Breast epithelium (tissue), 4 donors: ENCODE measurements at regions not wholly inside any gene's neighbourhood (a gene's known extent, or its start where the extent isn't known, plus 50 kb on each side); places are given as distances from the start of the nearest gene placed in this dataset.

Experiments
- DNase-seq, 2 donors: peaks; one replicate each; pipeline ENCODE4 v3.0.0-alpha.2; 2019; ENCODE audit warnings: low spot score in 2 of 2
- H3K27ac ChIP-seq, 2 donors: fragments of 200-600 bp; sonication (generic) in 1 of 2; one replicate each; pipeline ENCODE4 v1.5.1; 2016 to 2019; ENCODE audit warnings: mild to moderate bottlenecking in 1 of 2
- H3K27me3 ChIP-seq, 2 donors: fragments of 200-600 bp; sonication (generic) in 1 of 2; one replicate each; pipeline versions ENCODE4 v1.5.1 to v1.6.0; 2017 to 2019; ENCODE audit warnings: control low read depth in 1 of 2, mild to moderate bottlenecking in 1 of 2
- H3K36me3 ChIP-seq: fragments of 200-600 bp; one replicate; pipeline ENCODE4 v1.5.1; 2019
- H3K4me1 ChIP-seq, 2 donors: fragments of 200-600 bp; sonication (generic); one replicate each; pipeline ENCODE4 v1.5.1; 2016 to 2019; ENCODE audit warnings: control low read depth in 1 of 2
- H3K4me3 ChIP-seq, 3 donors: fragments of 200-600 bp; sonication (generic); 1 replicate in 2 of 3; 2 replicates in 1 of 3; pipeline ENCODE4 v1.5.1; 2016 to 2019; ENCODE audit warnings: mild to moderate bottlenecking in 3 of 3, moderate library complexity in 2 of 3
- H3K9me3 ChIP-seq, 2 donors: fragments of 200-600 bp; sonication (generic) in 1 of 2; one replicate each; pipeline ENCODE4 v1.5.1; 2016 to 2019; ENCODE audit warnings: control low read depth in 1 of 2
- CTCF ChIP-seq, 3 donors: fragments of 450-650 bp; IDR thresholded peaks; one replicate each; pipeline ENCODE4 v1.5.1; 2016 to 2017; ENCODE audit warnings: antibody characterized with exemption in 3 of 3, mild to moderate bottlenecking in 3 of 3, moderate library complexity in 3 of 3
- POLR2A ChIP-seq: fragments of 450-650 bp; IDR thresholded peaks from one replicate; pipeline ENCODE4 v1.6.1; 2016; ENCODE audit warnings: antibody characterized with exemption, mild to moderate bottlenecking, moderate library complexity
- POLR2AphosphoS5 ChIP-seq, 3 donors: sonication (generic); formaldehyde crosslinking; IDR thresholded peaks; one replicate each; pipeline ENCODE4 v1.6.1; 2017; ENCODE audit warnings: antibody characterized with exemption in 3 of 3
- intact Hi-C: fragments of 100-400 bp; cut with DNase I; formaldehyde crosslinking; loops from one replicate; pipeline ENCODE4 v1.15.1; 2023; ENCODE audit warnings: low total_unique reads

GRCh38 chr1:222953585-222953984 lies 138.7 kb downstream of the DISP1 start:
- H3K4me3 ChIP-seq = no peak overlapping the region
- no peaks in the 10 kb centered on the region for H3K4me1 ChIP-seq
- no peaks in the 10 kb centered on the region for H3K9me3 ChIP-seq
- no peak overlapping the region for H3K27ac ChIP-seq
- intact Hi-C loops = no loop called here
- no peaks in the 10 kb centered on the region for H3K27me3 ChIP-seq
- DNase-seq = no peak
- H3K36me3 ChIP-seq = no peaks in the 10 kb centered on the region
- no peak for TF ChIP-seq CTCF (IDR thresholded peaks at IDR 0.05)
- no peak for TF ChIP-seq POLR2A
- TF ChIP-seq POLR2AphosphoS5 (IDR thresholded peaks at IDR 0.05) = no peak

GRCh38 chr1:222955964-222956363 lies 141.1 kb downstream of the DISP1 start:
- Histone ChIP-seq H3K9me3 (no peaks in the 10 kb centered on the region), H3K27me3 (no peaks in the 10 kb centered on the region), H3K4me3 (no peak overlapping the region), H3K27ac (no peak overlapping the region), H3K36me3 (no peaks in the 10 kb centered on the region), H3K4me1 (no peaks in the 10 kb centered on the region)
- DNase-seq = no peak
- intact Hi-C loops = no loop called here
- TF ChIP-seq POLR2A (no peak), CTCF (IDR thresholded peaks at IDR 0.05) (no peak), POLR2AphosphoS5 (IDR thresholded peaks at IDR 0.05) (no peak)

GRCh38 chr1:222956601-222957000 lies 141.8 kb downstream of the DISP1 start:
- no peak for DNase-seq
- no peaks in the 10 kb centered on the region for H3K4me1 ChIP-seq
- no peaks in the 10 kb centered on the region for H3K27me3 ChIP-seq
- H3K4me3 ChIP-seq = no peak overlapping the region
- TF ChIP-seq POLR2A (no peak), POLR2AphosphoS5 (IDR thresholded peaks at IDR 0.05) (no peak)
- intact Hi-C loops = no loop called here
- H3K27ac ChIP-seq = no peak overlapping the region
- H3K9me3 ChIP-seq = no peaks in the 10 kb centered on the region
- H3K36me3 ChIP-seq = no peaks in the 10 kb centered on the region

GRCh38 chr1:222967466-222968240 lies 152.8 kb downstream of the DISP1 start:
- Histone ChIP-seq H3K36me3 (no peaks in the 10 kb centered on the region), H3K9me3 (no peaks in the 10 kb centered on the region), H3K27ac (no peak overlapping the region), H3K27me3 (no peaks in the 10 kb centered on the region), H3K4me3 (no peak overlapping the region), H3K4me1 (no peaks in the 10 kb centered on the region)
- no peak for TF ChIP-seq CTCF (IDR thresholded peaks at IDR 0.05)
- no peak for TF ChIP-seq POLR2AphosphoS5 (IDR thresholded peaks at IDR 0.05)
- no peak for TF ChIP-seq POLR2A
- DNase-seq = no peak
- intact Hi-C loops = no loop called here

- Histone ChIP-seq H3K4me3 (no peak overlapping the region), H3K4me1 (no peaks in the 10 kb centered on the region), H3K9me3 (no peaks in the 10 kb centered on the region), H3K27ac (no peak overlapping the region), H3K27me3 (no peaks in the 10 kb centered on the region), H3K36me3 (no peaks in the 10 kb centered on the region)
- no peak for DNase-seq
- TF ChIP-seq POLR2A (no peak), CTCF (IDR thresholded peaks at IDR 0.05) (no peak), POLR2AphosphoS5 (IDR thresholded peaks at IDR 0.05) (no peak)
- intact Hi-C loops = no loop called here
Observed at GRCh38 chr1:222970040-222970439, 155.2 kb downstream of the DISP1 start.
